ENCODE measurements at regions not wholly inside any gene's neighbourhood (a gene's known extent, or its start where the extent isn't known, plus 50 kb on each side); places are given as distances from the start of the nearest gene placed in this dataset.

- TF ChIP-seq EZH2 (IDR thresholded peaks at IDR 0.05; ENCODE audit: borderline replicate concordance, insufficient read depth, low read depth, low read length, poor library complexity, severe bottlenecking) = no peak
- no peak for TF ChIP-seq CTCF (IDR thresholded peaks at IDR 0.05)
These were observed 61.5 kb upstream of the RAPGEF2 start for GRCh38 chr4:159041054-159042034.

All from B cell (primary cell).